GM18502 (cell line): ENCODE measurements at regions not wholly inside any gene's neighbourhood (a gene's known extent, or its start where the extent isn't known, plus 50 kb on each side); places are given as distances from the start of the nearest gene placed in this dataset.

Experiments used
- ATAC-seq: cut with Tn5 transposase; IDR thresholded peaks from one replicate; pipeline ENCODE4 v1.9.1; 2021; ENCODE audit warnings: mild to moderate bottlenecking; ENCODE audit not compliant: unreplicated experiment, poor library complexity

DNA sequence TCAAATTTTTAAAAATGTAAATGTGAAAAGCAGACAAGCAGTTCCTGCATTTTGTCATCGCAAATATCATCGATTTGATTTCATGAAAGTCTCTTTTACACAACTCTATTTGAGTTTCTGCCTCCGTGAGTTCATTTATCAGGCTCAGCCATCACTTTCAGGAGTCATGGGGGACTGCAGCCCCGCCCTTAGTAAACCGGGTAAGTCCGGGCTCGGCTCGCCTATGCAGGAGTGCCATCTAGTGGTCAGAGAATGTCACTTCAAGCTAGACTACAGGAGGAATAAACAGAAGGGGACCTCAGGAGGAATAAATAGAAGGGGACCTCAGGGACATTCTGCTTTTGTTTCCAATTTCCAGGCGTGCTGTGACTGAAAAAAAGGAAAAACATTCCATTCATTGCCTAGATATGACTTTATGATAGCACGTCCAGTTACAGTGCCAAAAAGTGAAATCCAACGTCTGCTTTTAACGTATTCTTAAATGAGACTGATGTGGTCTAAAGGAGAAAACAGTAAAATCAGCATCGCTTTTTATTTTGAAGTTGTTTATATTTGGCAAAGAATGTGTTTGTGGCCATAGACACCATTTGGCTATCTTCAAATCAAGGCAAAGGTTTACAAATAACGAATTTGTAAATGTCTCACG, 333.9 kb downstream of the HACE1 start:
- peak; percentile 99 for ATAC-seq

- ATAC-seq = no peak
These were observed 337.2 kb downstream of the HACE1 start for GRCh38 chr6:104522533-104522932.

DNA sequence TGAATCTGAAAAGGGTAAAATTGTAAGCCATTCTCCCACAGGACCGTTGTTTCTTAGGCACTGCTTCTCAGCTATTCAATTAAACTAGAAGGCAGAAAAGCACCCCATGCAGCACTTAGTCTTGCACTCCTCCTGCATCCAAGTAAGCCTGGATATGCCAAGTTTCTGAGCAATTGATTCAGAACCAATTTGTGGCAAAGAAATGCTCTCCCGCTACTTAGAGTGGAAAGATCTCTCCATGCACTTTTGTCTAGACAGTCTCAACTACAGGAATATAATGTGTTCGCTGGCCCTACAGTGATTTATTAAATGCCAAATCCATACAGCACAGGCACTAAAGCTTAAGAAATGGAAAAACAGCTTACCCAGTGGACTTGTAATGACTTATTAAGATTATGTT, 338.5 kb downstream of the HACE1 start:
- no peak for ATAC-seq

- ATAC-seq = no peak
These were observed 340.2 kb downstream of the HACE1 start for GRCh38 chr6:104519566-104519965.

GRCh38 chr6:104509355-104509754, 350.4 kb downstream of the HACE1 start:
- ATAC-seq = no peak

DNA sequence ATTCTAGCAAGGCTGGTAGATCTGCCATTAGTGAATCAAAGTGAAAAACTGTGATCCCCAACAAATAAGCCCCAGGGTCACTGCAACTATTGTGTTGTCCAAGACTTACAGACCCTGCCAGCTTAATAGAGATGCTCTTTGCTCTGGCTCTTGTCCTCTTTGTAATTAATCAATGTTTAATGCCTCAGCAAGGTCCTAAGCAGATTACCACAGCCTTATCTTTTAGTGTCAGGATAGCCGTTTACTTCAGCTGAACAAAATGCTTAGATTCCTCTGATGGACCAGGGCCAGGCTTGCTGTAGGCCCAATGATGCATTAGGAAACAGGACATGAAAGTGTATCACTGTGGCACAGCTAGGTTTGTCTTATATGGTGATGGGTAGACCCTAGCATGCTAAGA, 353.3 kb downstream of the HACE1 start:
- no peak for ATAC-seq

DNA sequence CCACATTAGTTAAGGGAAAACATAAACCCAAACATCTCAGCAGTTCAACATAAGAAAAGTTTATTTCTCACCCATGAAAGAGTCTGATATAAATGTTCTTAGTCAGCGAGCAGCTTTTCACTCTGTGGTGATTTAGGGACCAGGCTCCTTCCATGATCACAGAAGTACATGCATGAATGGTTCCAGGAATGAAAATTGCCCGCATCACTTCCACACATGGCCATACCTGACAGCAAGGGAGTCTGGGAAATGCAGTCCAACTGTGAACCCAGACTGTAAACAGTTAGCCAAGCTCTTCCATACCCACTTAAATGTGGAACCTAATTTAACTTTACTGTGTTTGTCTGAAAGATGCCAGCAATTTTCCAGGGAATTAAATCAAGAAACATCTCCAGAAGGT, 353.9 kb downstream of the HACE1 start:
- ATAC-seq = no peak

DNA sequence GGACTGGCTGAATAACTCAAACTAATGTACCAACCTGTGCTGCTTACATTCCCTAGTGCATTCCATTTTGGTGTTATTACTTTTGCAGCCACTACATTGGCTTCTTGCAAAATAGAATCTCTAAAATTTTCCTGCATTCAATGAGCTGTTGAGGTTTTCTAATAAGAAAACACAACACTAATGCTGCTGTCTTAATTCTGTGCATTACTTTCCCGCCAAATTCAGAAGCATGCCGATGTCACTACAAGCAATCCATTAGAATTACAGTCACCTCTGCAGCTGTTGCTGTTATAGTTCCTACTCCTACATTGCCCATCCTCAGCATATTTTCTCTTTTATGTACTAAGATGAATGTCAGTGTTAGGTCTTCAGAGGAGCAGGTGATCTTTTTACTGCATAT, 359.5 kb downstream of the HACE1 start:
- no peak for ATAC-seq

GRCh38 chr6:104486035-104486434, 373.7 kb downstream of the HACE1 start:
- ATAC-seq = no peak

GRCh38 chr6:104484626-104485025, 375.1 kb downstream of the HACE1 start:
- ATAC-seq = no peak

DNA sequence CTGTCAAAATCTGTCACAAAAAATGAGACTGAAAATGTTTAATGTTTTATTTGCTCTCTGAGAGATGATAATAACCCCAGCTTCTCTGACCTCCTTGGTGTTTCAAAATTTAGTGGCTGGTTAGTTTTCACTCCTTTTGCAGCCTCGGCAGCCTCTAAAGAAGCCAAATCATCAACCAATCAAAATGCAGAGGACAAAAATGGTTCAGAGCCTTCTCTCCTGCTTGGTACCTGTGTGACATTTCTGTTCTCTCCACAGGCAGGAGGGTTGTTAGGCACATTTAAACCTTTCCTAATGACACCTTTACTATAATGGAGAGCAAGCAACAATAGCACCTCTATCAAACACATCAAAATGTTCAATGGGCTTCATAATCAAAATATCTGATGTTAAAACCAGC, 375.5 kb downstream of the HACE1 start:
- no peak for ATAC-seq

- ATAC-seq = no peak
These were observed 376.4 kb downstream of the HACE1 start for GRCh38 chr6:104483225-104483834.

DNA sequence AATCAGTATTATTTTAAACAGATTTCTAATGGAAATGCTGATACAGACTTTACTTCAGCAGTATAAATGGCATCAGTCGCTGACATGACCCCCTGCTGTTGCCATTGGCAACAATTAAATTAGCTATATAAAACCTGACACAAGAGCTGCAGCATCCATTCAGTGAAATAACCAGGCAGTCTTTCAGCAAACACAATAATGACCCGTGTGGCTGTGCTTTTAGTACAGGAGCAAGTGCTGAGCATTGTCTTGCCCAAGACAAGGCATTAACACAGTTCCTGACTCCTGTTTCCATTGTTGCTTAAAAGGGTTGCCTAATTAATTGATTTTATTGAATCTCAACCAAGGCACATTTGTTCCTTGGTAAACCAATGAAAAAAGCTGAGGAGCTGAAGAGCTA, 382.1 kb downstream of the HACE1 start:
- no peak for ATAC-seq

DNA sequence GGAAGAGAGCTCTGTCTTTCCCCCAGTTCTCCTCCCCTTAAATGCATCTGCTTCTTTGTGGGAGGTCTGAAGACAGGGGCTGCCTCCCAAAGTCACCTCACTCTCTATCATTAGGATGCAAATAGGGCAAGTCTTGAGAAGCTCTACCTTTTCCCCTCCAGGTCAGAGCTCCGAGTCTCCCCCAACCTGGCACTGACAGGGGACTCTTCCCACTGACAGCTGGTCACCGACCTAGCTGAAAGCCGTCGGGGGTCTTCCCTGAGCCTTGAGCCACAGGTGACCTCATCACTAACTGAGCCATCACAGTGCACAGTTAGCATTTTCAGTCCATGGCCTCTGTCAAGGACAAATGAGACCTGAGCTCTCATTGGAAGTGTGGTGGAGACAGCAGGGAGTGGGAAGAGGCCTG, 386.7 kb downstream of the HACE1 start:
- ATAC-seq = no peak

DNA sequence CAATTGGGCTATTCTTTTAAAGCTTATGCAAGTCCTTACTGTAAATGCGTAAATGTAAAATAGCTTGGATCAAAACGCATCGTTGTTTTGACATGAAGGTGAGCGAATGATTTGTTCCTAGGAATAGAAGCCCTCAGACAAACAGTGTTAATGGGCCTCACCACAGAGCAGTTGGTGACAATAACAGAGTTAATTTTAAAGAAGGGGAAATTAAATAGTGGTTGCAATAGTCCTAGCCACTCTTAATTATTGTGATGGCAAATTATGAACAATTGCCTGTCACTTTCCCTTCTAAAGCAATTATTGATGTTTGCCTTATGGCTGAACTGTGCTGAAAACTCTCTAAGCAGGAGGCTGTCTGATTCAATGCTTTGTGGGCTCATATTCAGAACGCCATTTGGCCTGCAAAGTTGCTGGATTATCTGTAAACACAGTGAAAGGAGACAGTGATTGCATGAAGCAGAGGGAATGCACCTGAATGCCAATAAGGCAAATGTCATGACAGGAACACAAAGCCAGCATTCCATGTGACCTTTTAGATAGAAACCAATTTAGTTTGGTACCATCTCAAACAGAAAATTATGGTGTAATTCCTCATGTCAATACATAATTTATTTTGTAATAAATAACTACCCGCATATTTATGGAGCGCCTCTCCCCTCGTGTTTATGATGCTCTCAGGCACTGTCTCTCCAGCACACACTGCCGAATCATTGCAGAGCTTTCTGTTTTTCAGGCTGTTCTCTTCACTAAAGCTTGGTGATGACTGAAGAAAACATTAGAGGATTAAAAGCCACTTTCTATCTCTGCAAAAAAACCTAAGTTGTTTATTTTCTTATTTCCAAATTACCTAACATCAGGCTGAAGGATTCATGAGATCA, 387.5 kb downstream of the HACE1 start:
- ATAC-seq = no peak

DNA sequence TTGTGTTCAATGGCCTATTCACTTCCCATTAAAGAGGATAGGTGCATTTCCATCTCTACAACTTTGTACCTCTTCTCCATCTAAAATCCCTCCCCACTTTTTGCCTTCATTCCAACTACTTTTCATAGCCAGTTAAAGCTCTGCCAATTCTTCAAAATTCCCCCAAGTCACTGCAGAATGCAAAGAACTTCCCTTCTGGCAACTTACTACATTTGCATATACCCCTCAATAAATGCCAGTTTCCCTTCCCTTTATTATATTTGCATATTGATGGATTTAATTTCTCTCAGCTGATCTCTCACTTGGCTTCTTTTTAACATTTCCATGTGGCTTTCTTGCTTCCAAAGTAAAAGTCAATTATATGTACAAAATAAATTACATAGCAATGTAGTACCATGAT, 393.4 kb downstream of the HACE1 start:
- no peak for ATAC-seq

GRCh38 chr6:104462811-104463599, 396.7 kb downstream of the HACE1 start:
- ATAC-seq = no peak

DNA sequence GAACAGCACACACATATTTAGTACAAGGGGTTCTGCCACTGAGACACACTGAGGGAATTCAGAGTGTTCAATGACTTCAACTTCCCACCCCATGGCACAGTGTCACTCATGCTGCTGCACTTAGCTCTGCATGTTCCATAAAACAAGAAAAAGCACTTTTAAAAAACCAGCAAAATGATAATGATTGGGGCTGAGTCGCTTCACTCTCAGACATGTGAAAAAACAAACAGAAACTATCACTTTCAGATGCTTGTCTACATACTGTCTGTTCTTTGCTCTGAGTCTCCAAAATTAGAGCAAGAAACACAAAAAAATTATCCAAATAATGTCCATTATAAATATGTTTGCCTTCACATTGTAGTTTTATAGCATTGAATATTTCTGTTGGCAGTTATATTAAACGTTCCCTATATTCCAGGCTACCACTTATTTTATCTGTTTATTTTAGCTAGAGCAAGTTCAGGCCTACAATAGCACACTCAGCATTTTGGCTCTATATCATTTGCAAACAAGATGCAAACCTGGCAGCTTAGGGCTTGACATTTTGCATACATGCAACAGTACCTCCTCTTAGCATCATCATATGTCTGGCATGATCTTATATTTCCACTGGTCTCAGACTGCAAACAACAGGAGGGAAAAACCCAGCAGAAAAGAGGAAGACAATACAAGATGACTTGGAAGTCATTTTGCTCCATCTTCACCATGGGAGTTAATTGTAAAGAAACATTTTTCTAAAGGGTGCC, 398.8 kb downstream of the HACE1 start:
- ATAC-seq = no peak

- ATAC-seq = peak; percentile 93
These were observed 400.2 kb downstream of the HACE1 start for GRCh38 chr6:104459543-104459942.

DNA sequence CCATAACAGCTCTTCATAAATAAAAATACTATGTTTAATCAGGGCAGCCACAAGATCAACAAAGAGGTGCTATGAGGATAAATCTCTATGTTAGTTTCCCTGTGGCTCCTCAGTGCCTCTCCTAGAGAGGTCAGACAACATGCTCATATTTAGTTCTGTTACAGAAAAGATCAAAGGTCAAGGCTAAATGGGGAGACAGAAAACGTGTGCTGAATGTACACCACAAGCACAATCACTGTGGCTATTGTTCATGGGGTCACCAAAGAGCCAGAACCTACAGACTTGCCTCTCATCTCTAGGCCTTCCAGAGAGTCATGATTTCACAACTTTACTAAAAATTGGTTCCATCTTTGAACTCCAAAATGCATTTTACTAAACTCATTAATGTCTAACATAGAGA, 409.8 kb downstream of the HACE1 start:
- no peak for ATAC-seq
